PC-3 (cell line): ENCODE measurements at regions not wholly inside any gene's neighbourhood (a gene's known extent, or its start where the extent isn't known, plus 50 kb on each side); places are given as distances from the start of the nearest gene placed in this dataset.
A peak's percentile ranks its signal among the peaks of the same experiment; 100 is the strongest.

Experiments
- ATAC-seq: fragments of 200-7000 bp; cut with Tn5 transposase; 2 replicates; pipeline ENCODE4 v1.9.1; 2020; ENCODE audit warnings: mild to moderate bottlenecking, moderate library complexity
- BruUV-seq: library from RNA; stranded (reverse); fragments of 400-500 nt; replicated peaks from 2 replicates; lab custom pipeline; 2021; lab: Mats Ljungman, UMichigan
- CTCF ChIA-PET: fragments of 300-600 bp; sonication (Branson Sonifier 250); formaldehyde crosslinking; loops from one replicate; lab custom pipeline; 2022; ENCODE audit warnings: antibody characterized with exemption; lab: Charles Lee
- POLR2A ChIA-PET: fragments of 300-600 bp; sonication (Branson Sonifier 250); formaldehyde crosslinking; loops from one replicate; lab custom pipeline; 2022; ENCODE audit warnings: antibody characterized with exemption; ENCODE audit not compliant: unreplicated experiment; lab: Charles Lee
- DNase-seq: peaks from one replicate; pipeline ENCODE4 v3.0.0-alpha.2; 2015
- H2AFZ ChIP-seq: fragments of 300-600 bp; sonication (generic); 2 replicates; pipeline ENCODE4 v1.6.0; 2016; ENCODE audit warnings: antibody characterized with exemption, low read length
- H3F3A ChIP-seq: fragments of 300-600 bp; sonication (generic); one replicate; pipeline ENCODE4 v1.6.0; 2017; ENCODE audit warnings: antibody characterized with exemption, low read length, control low read depth, mild to moderate bottlenecking; ENCODE audit not compliant: unreplicated experiment
- H3K27ac ChIP-seq: fragments of 300-600 bp; sonication (generic); 2 replicates; pipeline ENCODE4 v1.5.1; 2016; ENCODE audit warnings: mild to moderate bottlenecking, low read length
- H3K27me3 ChIP-seq: fragments of 300-600 bp; sonication (generic); 2 replicates; pipeline ENCODE4 v1.6.1; 2016; ENCODE audit warnings: low read length, mixed read lengths
- H3K36me3 ChIP-seq: fragments of 300-600 bp; sonication (generic); 2 replicates; pipeline ENCODE4 v1.6.1; 2016; ENCODE audit warnings: low read depth, mixed run types, low read length, mixed read lengths
- H3K4me1 ChIP-seq: fragments of 300-600 bp; sonication (generic); 2 replicates; pipeline ENCODE4 v1.5.1; 2016; ENCODE audit warnings: low read length; ENCODE audit not compliant: insufficient read depth
- H3K4me2 ChIP-seq: fragments of 300-600 bp; sonication (generic); 2 replicates; pipeline ENCODE4 v1.6.0; 2016; ENCODE audit warnings: low read length
- H3K4me3 ChIP-seq: fragments of 300-600 bp; sonication (generic); 2 replicates; pipeline ENCODE4 v1.5.1; 2016; ENCODE audit warnings: mild to moderate bottlenecking, low read length, mixed read lengths
- H3K79me2 ChIP-seq: fragments of 300-600 bp; sonication (generic); 2 replicates; pipeline ENCODE4 v1.6.1; 2017; ENCODE audit warnings: low read length, mixed read lengths
- H3K9ac ChIP-seq: fragments of 300-600 bp; sonication (generic); 2 replicates; pipeline ENCODE4 v1.6.0; 2016; ENCODE audit warnings: mild to moderate bottlenecking, low read length
- H3K9me2 ChIP-seq: fragments of 300-600 bp; sonication (generic); replicated peaks from 2 replicates; pipeline ENCODE4 v1.6.1; 2016; ENCODE audit warnings: mixed run types, low read length, mixed read lengths
- H3K9me3 ChIP-seq: fragments of 300-600 bp; sonication (generic); 2 replicates; pipeline ENCODE4 v1.6.1; 2016; ENCODE audit warnings: low read length, mixed read lengths
- H4K20me1 ChIP-seq: fragments of 300-600 bp; sonication (generic); 2 replicates; pipeline ENCODE4 v1.6.1; 2016; ENCODE audit warnings: low read length, mixed read lengths
- CTCF ChIP-seq: fragments of 300-600 bp; sonication (generic); conservative IDR thresholded peaks from 2 replicates; pipeline ENCODE4 v1.5.1; 2017; ENCODE audit warnings: antibody characterized with exemption, low read depth, mild to moderate bottlenecking, low read length
- EZH2 ChIP-seq: fragments of 300-600 bp; sonication (generic); IDR thresholded peaks from one replicate; pipeline ENCODE4 v1.6.1; 2017; ENCODE audit warnings: antibody characterized with exemption, mild to moderate bottlenecking, low read length; ENCODE audit not compliant: unreplicated experiment
- EZH2phosphoT487 ChIP-seq: fragments of 300-600 bp; sonication (generic); IDR thresholded peaks from 2 replicates; pipeline ENCODE4 v1.6.1; 2018; ENCODE audit warnings: mild to moderate bottlenecking, antibody characterized with exemption, low read length, borderline replicate concordance
- intact Hi-C: fragments of 100-400 bp; cut with micrococcal nuclease; formaldehyde crosslinking; loops from 2 replicates; pipeline ENCODE4 v1.9.0; 2023

DNA sequence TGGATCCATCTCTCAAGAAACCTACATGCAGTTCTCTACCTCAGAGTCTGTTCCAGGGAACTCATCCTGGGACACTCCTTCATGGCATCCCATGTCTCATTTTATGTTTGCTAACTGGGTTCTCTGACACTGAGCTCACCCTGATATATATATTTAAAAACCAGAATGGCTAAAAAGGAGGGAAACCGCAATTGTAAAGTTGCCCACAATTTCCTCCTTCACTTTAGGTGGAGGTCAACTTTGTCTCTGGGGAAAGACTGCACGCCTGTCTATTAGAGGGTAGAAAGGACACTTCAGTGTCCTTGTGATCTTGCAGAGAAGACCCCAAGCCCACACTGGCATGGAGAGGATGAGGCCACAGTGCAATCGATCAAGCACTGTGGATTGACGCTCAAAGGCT is 131.7 kb downstream of the TEX36 start:
- Histone ChIP-seq H3K27ac (no peak overlapping the region), H3K9me2 (no peaks in the 10 kb centered on the region), H3K9me3 (no peaks in the 10 kb centered on the region), H3K79me2 (no peaks in the 10 kb centered on the region), H3K4me2 (no peak overlapping the region), H3K36me3 (no peaks in the 10 kb centered on the region), H3F3A (no peaks in the 10 kb centered on the region), H3K4me3 (no peak overlapping the region), H2AFZ (no peak overlapping the region), H3K4me1 (no peaks in the 10 kb centered on the region), H4K20me1 (no peaks in the 10 kb centered on the region), H3K9ac (no peak overlapping the region), H3K27me3 (peaks cover 67% of the 10 kb centered on the region)
- intact Hi-C loops, result no loop called here
- peak; percentile 20 for DNase-seq
- TF ChIP-seq CTCF (no peak), EZH2phosphoT487 (no peak)
- ATAC-seq, result no peak
- ChIA-PET POLR2A (no interaction called here), CTCF (no interaction called here)
- BruUV-seq, result no TSS peak

DNA sequence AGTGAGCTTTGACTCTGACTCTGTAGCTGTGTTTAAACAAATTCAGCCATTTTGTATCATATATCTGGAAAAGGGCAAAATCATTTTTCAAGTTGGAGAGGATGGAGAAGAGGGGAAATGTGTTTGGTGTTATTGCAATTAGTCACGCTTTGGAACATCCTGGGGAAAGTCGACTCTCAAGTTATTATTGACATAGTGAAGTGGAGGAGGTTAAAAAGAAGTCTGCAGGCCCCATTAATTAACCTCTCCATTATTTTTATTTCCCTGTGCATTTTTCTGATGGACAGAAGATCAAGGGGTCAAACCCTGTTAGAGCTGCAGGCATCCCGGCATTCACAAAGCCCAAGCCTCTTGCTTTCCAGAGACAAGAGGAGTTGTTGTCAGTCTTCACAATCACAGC is 132.6 kb downstream of the TEX36 start:
- Histone ChIP-seq H4K20me1 (no peaks in the 10 kb centered on the region), H2AFZ (no peak overlapping the region), H3K9ac (no peak overlapping the region), H3K79me2 (no peaks in the 10 kb centered on the region), H3F3A (no peaks in the 10 kb centered on the region), H3K9me2 (no peaks in the 10 kb centered on the region), H3K27ac (no peak overlapping the region), H3K4me1 (no peaks in the 10 kb centered on the region), H3K4me2 (no peak overlapping the region), H3K27me3 (peaks cover 66% of the 10 kb centered on the region), H3K36me3 (no peaks in the 10 kb centered on the region), H3K4me3 (no peak overlapping the region), H3K9me3 (no peaks in the 10 kb centered on the region)
- TF ChIP-seq EZH2 (no peak), CTCF (no peak), EZH2phosphoT487 (no peak)
- CTCF ChIA-PET, result no interaction called here
- DNase-seq, result peak; percentile 6
- no TSS peak for BruUV-seq
- POLR2A ChIA-PET, result no interaction called here
- intact Hi-C loops, result no loop called here
- no peak for ATAC-seq

DNA sequence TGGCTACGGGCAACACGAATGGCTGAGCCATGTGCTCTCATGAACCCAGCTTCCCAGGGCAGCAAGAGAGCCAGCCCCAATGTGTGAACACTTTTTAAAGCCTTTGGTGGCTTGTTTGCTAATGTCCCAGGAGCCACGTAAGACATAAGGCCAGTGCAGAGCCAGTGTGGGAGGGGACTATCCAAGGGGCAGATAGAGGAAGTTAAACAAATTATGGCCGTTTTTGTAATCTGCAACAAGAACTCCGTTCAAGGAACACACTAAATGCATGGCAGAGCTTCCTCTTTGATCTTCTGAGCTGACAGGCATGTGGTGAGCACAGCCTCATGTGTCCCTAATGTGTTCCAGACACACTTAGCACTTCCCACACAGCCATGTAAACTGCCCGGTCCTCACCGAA is 133.3 kb downstream of the TEX36 start:
- Histone ChIP-seq H3K27ac (no peak overlapping the region), H3K9me3 (no peaks in the 10 kb centered on the region), H3K79me2 (no peaks in the 10 kb centered on the region), H4K20me1 (no peaks in the 10 kb centered on the region), H3F3A (no peaks in the 10 kb centered on the region), H3K27me3 (peaks cover 64% of the 10 kb centered on the region), H3K4me2 (no peak overlapping the region), H2AFZ (no peak overlapping the region), H3K4me3 (no peak overlapping the region), H3K4me1 (no peaks in the 10 kb centered on the region), H3K36me3 (no peaks in the 10 kb centered on the region), H3K9me2 (no peaks in the 10 kb centered on the region), H3K9ac (no peak overlapping the region)
- DNase-seq, result no peak
- POLR2A ChIA-PET, result interaction anchor here (0.7 kb wide), 1 partner anchor 44 kb away, joined by 5 read pairs; no protein-coding TSS in a partner anchor
- intact Hi-C loops, result no loop called here
- no peak for ATAC-seq
- TF ChIP-seq CTCF (no peak), EZH2 (no peak), EZH2phosphoT487 (no peak)
- BruUV-seq, result no TSS peak
- CTCF ChIA-PET, result no interaction called here
